Mesenchymal stem cell (in vitro differentiated cells and primary cell): ENCODE measurements at regions not wholly inside any gene's neighbourhood (a gene's known extent, or its start where the extent isn't known, plus 50 kb on each side); places are given as distances from the start of the nearest gene placed in this dataset.
"Not testable (repeated sequence)": the region's sequence is repeated elsewhere in the genome, so short reads cannot be mapped to it uniquely, and the experiment has no call there.

Source experiments
- DNase-seq: peaks from one replicate; pipeline ENCODE4 v3.0.0-alpha.2; 2013
- H2AFZ ChIP-seq: one replicate; pipeline ENCODE4 v1.6.1; 2013; ENCODE audit warnings: low read depth, mild to moderate bottlenecking, control low read depth, inconsistent platforms, low read length, moderate library complexity
- H2AK5ac ChIP-seq: 2 replicates; pipeline ENCODE4 v1.6.1; 2013; ENCODE audit warnings: low read length, moderate library complexity, mild to moderate bottlenecking, inconsistent platforms; ENCODE audit not compliant: severe bottlenecking
- H2BK120ac ChIP-seq: one replicate; pipeline ENCODE4 v1.6.1; 2013; ENCODE audit warnings: low read depth, mild to moderate bottlenecking, inconsistent platforms, low read length, moderate library complexity
- H2BK12ac ChIP-seq, 2 experiments: one replicate each; pipeline ENCODE4 v1.6.1; 2013; ENCODE audit warnings: inconsistent platforms in 2 of 2, low read length in 2 of 2, mild to moderate bottlenecking in 2 of 2, moderate library complexity in 2 of 2, control low read depth in 1 of 2
- H2BK15ac ChIP-seq: one replicate; pipeline ENCODE4 v1.6.1; 2013; ENCODE audit warnings: mild to moderate bottlenecking, low read depth, inconsistent platforms; ENCODE audit not compliant: poor library complexity, severe bottlenecking
- H2BK5ac ChIP-seq: 2 replicates; pipeline ENCODE4 v1.6.1; 2013; ENCODE audit warnings: low read depth, mild to moderate bottlenecking, low read length, control low read depth, inconsistent platforms; ENCODE audit not compliant: poor library complexity, severe bottlenecking
- H3K14ac ChIP-seq, 2 experiments: one replicate each; pipeline ENCODE4 v1.6.1; 2013; ENCODE audit warnings: inconsistent platforms in 2 of 2, low read length in 2 of 2, control low read depth in 1 of 2, mild to moderate bottlenecking in 1 of 2, moderate library complexity in 1 of 2
- H3K18ac ChIP-seq, 2 experiments: one replicate each; pipeline ENCODE4 v1.6.1; 2013; ENCODE audit warnings: inconsistent platforms in 2 of 2, low read length in 2 of 2, control low read depth in 1 of 2, low read depth in 1 of 2, mild to moderate bottlenecking in 1 of 2
- H3K23ac ChIP-seq, 2 experiments: one replicate each; pipeline ENCODE4 v1.6.1; 2013; ENCODE audit warnings: inconsistent platforms in 2 of 2, low read length in 2 of 2, mild to moderate bottlenecking in 2 of 2, moderate library complexity in 2 of 2, control low read depth in 1 of 2
- H3K27ac ChIP-seq: 2 replicates; pipeline ENCODE4 v1.5.1; 2013; ENCODE audit warnings: mild to moderate bottlenecking, moderate library complexity, low read length, control low read depth, inconsistent platforms; ENCODE audit not compliant: poor library complexity, severe bottlenecking
- H3K27me3 ChIP-seq, 2 experiments: 2 replicates each; pipeline versions ENCODE4 v1.6.1 to v1.7.0; 2013; ENCODE audit warnings: low read length in 2 of 2, mild to moderate bottlenecking in 2 of 2, moderate library complexity in 2 of 2, control low read depth in 1 of 2, inconsistent platforms in 1 of 2; ENCODE audit not compliant: control insufficient read depth in 1 of 2, insufficient read depth in 1 of 2
- H3K36me3 ChIP-seq, 2 experiments: 2 replicates each; pipeline versions ENCODE4 v1.6.1 to v1.7.0; 2013; ENCODE audit warnings: low read length in 2 of 2, control low read depth in 1 of 2, inconsistent platforms in 1 of 2, low read depth in 1 of 2, mild to moderate bottlenecking in 1 of 2; ENCODE audit not compliant: insufficient read depth in 2 of 2, control insufficient read depth in 1 of 2
- H3K4ac ChIP-seq, 2 experiments: one replicate each; pipeline ENCODE4 v1.6.1; 2013; ENCODE audit warnings: inconsistent platforms in 2 of 2, low read length in 2 of 2, mild to moderate bottlenecking in 2 of 2, moderate library complexity in 2 of 2, control low read depth in 1 of 2, low read depth in 1 of 2
- H3K4me1 ChIP-seq: 2 replicates; pipeline ENCODE4 v1.6.1; 2013; ENCODE audit warnings: low read depth, low read length, control low read depth; ENCODE audit not compliant: control insufficient read depth, insufficient read depth
- H3K4me2 ChIP-seq: 2 replicates; pipeline ENCODE4 v1.6.1; 2013; ENCODE audit warnings: low read length, mild to moderate bottlenecking, inconsistent platforms; ENCODE audit not compliant: poor library complexity, severe bottlenecking
- H3K4me3 ChIP-seq, 2 experiments: 2 replicates each; pipeline versions ENCODE4 v1.5.1 to v1.7.0; 2013; ENCODE audit warnings: low read length in 2 of 2, mild to moderate bottlenecking in 2 of 2, control low read depth in 1 of 2, low read depth in 1 of 2; ENCODE audit not compliant: insufficient read depth in 1 of 2
- H3K79me1 ChIP-seq: replicated peaks from 2 replicates; pipeline ENCODE4 v1.6.1; 2013; ENCODE audit warnings: mild to moderate bottlenecking, control low read depth, low read length, inconsistent platforms; ENCODE audit not compliant: poor library complexity, severe bottlenecking
- H3K9ac ChIP-seq: 2 replicates; pipeline ENCODE4 v1.7.0; 2013; ENCODE audit warnings: mild to moderate bottlenecking, low read length, moderate library complexity
- H3K9me3 ChIP-seq: 2 replicates; pipeline ENCODE4 v1.7.0; 2013; ENCODE audit warnings: mild to moderate bottlenecking, low read length; ENCODE audit not compliant: control insufficient read depth
- H4K8ac ChIP-seq: one replicate; pipeline ENCODE4 v1.6.1; 2013; ENCODE audit warnings: inconsistent platforms, mild to moderate bottlenecking, low read length, moderate library complexity
- H4K91ac ChIP-seq: one replicate; pipeline ENCODE4 v1.6.1; 2013; ENCODE audit warnings: mild to moderate bottlenecking, low read length, inconsistent platforms
- WGBS: methylation state at CpG from one replicate; pipeline ENCODE4 v1.1.7; 2013; ENCODE audit warnings: mixed read lengths; 5-methylcytosine and 5-hydroxymethylcytosine counted together

DNA sequence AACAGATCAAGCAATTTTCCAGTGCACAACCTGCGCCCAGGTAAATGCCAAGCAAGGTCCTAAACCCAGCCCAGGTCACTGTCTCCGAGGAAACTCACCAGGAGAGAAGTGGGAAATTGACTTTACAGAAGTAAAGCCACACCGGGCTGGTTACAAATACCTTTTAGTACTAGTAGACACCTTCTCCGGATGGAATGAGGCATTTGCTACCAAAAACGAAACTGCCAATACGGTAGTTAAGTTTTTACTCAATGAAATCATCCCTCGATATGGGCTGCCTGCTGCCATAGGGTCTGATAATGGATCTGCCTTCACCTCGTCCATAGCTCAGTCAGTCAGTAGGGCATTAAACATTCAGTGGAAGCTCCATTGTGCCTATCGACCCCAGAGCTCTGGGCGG is 459.0 kb upstream of the HTR1E start:
- not testable (repeated sequence) for H3K4me2 ChIP-seq, H3K14ac ChIP-seq, H2BK15ac ChIP-seq, H4K8ac ChIP-seq, DNase-seq, H3K9me3 ChIP-seq, H3K27me3 ChIP-seq, H3K36me3 ChIP-seq, H3K9ac ChIP-seq, H3K79me1 ChIP-seq, H3K27ac ChIP-seq, H3K4ac ChIP-seq, H4K91ac ChIP-seq, H2BK12ac ChIP-seq, H2AFZ ChIP-seq, H3K18ac ChIP-seq, H3K4me1 ChIP-seq, H2AK5ac ChIP-seq, H3K4me3 ChIP-seq, H2BK120ac ChIP-seq, H3K23ac ChIP-seq, H2BK5ac ChIP-seq
- WGBS, result 85% methylated on average over 10 of the region's 10 CpGs

DNA sequence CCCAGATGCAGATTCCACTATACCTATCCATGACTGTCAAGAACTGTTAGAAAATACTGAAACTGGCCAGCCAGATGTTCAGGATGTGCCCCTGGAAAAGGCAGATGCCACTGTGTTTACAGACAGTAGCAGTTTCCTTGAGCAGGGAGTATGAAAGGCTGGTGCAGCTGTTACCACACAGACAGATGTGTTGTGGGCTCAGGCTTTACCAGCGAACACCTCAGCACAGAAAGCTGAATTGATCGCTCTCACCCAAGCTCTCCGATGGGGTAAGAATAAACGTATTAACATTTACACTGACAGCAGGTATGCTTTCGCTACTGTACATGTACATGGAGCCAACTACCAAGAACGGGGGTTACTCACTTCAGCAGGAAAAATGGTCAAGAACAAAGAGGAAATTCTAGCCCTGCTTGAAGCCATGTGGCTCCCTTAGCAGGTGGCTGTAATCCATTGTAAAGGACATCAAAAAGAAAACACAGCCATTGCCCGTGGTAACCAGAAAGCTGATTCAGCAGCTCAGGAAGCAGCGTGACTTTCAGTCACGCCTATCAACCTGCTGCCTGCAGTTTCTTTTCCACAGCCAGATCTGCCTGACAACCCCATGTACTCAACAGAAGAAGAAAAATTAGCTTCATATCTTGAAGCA is 459.7 kb upstream of the HTR1E start:
- Histone ChIP-seq H2AFZ (no peak overlapping the region), H3K79me1 (no peaks in the 10 kb centered on the region), H2BK120ac (no peak overlapping the region), H3K14ac (no peak overlapping the region), H4K8ac (no peak overlapping the region), H3K4me2 (no peak overlapping the region), H3K27ac (no peak overlapping the region), H3K23ac (no peak overlapping the region), H3K27me3 (no peaks in the 10 kb centered on the region), H3K18ac (no peak overlapping the region), H3K36me3 (no peaks in the 10 kb centered on the region), H2AK5ac (no peak overlapping the region), H3K9ac (no peak overlapping the region), H4K91ac (no peak overlapping the region), H3K4me3 (no peak overlapping the region), H2BK15ac (no peak overlapping the region), H3K4me1 (no peaks in the 10 kb centered on the region), H3K4ac (no peak overlapping the region), H3K9me3 (no peaks in the 10 kb centered on the region), H2BK12ac (no peak overlapping the region), H2BK5ac (no peak overlapping the region)
- DNase-seq, result no peak
- WGBS, result 76% methylated on average over 9 of the region's 9 CpGs

DNA sequence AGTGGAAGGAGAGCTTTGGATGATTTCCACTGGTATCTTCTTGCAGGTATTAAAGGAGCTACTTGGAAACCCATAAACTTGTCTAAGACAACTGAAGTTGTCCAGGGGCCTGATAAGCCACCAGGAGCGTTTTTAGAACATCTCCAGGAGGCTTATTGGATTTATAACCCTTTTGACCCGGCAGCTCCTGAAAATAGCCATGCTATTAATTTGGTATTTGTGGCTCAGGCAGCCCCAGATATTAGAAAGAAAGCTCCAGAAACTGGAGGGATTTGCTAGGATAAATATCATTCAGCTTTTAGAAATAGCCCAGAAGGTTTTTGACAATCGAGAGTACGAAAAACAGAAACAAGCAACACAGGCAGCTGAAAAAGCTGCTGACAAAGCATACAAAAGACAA is 461.0 kb upstream of the HTR1E start:
- no peak overlapping the region for H3K23ac ChIP-seq
- no peak overlapping the region for H3K18ac ChIP-seq
- no peak overlapping the region for H3K4me2 ChIP-seq
- 26% methylated on average over 4 of the region's 4 CpGs for WGBS
- no peaks in the 10 kb centered on the region for H3K4me1 ChIP-seq
- H2AFZ ChIP-seq, result no peak overlapping the region
- no peaks in the 10 kb centered on the region for H3K9me3 ChIP-seq
- no peak overlapping the region for H3K4me3 ChIP-seq
- no peak overlapping the region for H4K91ac ChIP-seq
- H3K79me1 ChIP-seq, result no peaks in the 10 kb centered on the region
- no peaks in the 10 kb centered on the region for H3K27me3 ChIP-seq
- no peak for DNase-seq
- no peak overlapping the region for H2BK120ac ChIP-seq
- no peak overlapping the region for H2BK5ac ChIP-seq
- H4K8ac ChIP-seq, result no peak overlapping the region
- no peak overlapping the region for H3K9ac ChIP-seq
- no peak overlapping the region for H2AK5ac ChIP-seq
- no peak overlapping the region for H3K14ac ChIP-seq
- no peak overlapping the region for H3K4ac ChIP-seq
- no peak overlapping the region for H2BK15ac ChIP-seq
- H3K27ac ChIP-seq, result no peak overlapping the region
- H3K36me3 ChIP-seq, result no peaks in the 10 kb centered on the region
- H2BK12ac ChIP-seq, result no peak overlapping the region

DNA sequence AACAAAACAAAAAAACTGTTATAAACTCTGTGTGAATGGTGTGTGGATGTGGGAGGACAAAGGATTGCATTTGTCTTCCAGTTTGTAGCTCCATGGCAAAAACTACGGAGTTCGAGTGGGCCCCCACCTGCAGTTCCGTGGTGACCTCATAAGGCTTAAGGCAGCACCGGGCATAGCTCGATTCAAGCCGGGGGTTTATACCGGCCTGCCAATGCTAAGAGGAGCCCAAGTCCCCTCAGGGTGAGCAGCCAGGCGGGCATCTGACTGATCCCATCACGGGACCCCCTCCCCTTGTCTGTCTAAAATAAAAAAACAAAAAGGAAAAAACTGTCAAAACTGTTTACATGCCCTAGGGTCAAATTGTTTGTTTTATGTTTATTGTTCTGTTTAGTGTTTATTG is 463.2 kb upstream of the HTR1E start:
- Histone ChIP-seq H3K27me3 (no peaks in the 10 kb centered on the region), H3K4ac (no peak overlapping the region), H3K27ac (no peak overlapping the region), H3K18ac (no peak overlapping the region), H3K4me3 (no peak overlapping the region), H4K8ac (no peak overlapping the region), H3K9ac (no peak overlapping the region), H4K91ac (no peak overlapping the region), H3K4me2 (no peak overlapping the region), H3K9me3 (no peaks in the 10 kb centered on the region), H3K4me1 (no peaks in the 10 kb centered on the region), H2AK5ac (no peak overlapping the region), H3K36me3 (no peaks in the 10 kb centered on the region), H2BK15ac (no peak overlapping the region), H3K23ac (no peak overlapping the region), H2AFZ (no peak overlapping the region), H2BK120ac (no peak overlapping the region), H2BK12ac (no peak overlapping the region), H3K14ac (no peak overlapping the region), H2BK5ac (no peak overlapping the region), H3K79me1 (no peaks in the 10 kb centered on the region)
- DNase-seq, result no peak
- 84% methylated on average over 8 of the region's 9 CpGs for WGBS
